ENCODE measurements at regions not wholly inside any gene's neighbourhood (a gene's known extent, or its start where the extent isn't known, plus 50 kb on each side); places are given as distances from the start of the nearest gene placed in this dataset.

DNA sequence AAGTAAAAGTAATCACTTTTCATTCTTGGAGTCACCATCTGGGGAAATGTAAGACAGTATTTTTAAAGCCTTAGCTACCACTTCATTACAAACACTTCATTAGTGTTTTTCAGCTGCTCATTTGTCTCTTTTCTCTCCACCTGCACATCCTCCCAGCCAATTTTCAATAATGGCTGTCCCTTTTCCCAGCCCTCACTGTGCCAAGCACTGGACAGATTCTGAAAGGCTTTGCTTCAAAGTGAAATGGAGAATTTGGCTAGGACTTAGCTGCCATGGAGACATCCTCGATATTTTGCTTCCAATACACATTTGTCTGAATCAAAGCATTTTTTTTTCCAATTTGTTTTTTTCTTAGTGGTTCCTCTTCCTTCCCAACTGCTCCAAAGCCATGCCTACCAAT is 272.4 kb upstream of the NRXN1 start:
- TF ChIP-seq, protein P1, sequence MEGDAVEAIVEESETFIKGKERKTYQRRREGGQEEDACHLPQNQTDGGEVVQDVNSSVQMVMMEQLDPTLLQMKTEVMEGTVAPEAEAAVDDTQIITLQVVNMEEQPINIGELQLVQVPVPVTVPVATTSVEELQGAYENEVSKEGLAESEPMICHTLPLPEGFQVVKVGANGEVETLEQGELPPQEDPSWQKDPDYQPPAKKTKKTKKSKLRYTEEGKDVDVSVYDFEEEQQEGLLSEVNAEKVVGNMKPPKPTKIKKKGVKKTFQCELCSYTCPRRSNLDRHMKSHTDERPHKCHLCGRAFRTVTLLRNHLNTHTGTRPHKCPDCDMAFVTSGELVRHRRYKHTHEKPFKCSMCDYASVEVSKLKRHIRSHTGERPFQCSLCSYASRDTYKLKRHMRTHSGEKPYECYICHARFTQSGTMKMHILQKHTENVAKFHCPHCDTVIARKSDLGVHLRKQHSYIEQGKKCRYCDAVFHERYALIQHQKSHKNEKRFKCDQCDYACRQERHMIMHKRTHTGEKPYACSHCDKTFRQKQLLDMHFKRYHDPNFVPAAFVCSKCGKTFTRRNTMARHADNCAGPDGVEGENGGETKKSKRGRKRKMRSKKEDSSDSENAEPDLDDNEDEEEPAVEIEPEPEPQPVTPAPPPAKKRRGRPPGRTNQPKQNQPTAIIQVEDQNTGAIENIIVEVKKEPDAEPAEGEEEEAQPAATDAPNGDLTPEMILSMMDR (conservative IDR thresholded peaks at IDR 0.05; ENCODE audit: low read depth, low read length) = no peak
- TF ChIP-seq EZH2 (IDR thresholded peaks at IDR 0.05; ENCODE audit: borderline replicate concordance, low read depth, low read length, poor library complexity, severe bottlenecking) = no peak
